HT-29 (cell line): ENCODE measurements at regions not wholly inside any gene's neighbourhood (a gene's known extent, or its start where the extent isn't known, plus 50 kb on each side); places are given as distances from the start of the nearest gene placed in this dataset.

ENCODE experiments used
- DNase-seq: peaks from one replicate; pipeline ENCODE4 v3.0.0-alpha.2; 2015; ENCODE audit warnings: low spot score

- no peak for DNase-seq
Measured at GRCh38 chr4:174438711-174439110, 83.6 kb downstream of the HPGD start.

GRCh38 chr4:174437749-174438148, 84.5 kb downstream of the HPGD start:
- DNase-seq = no peak

- no peak for DNase-seq
Measured at GRCh38 chr4:174437324-174437723, 85.0 kb downstream of the HPGD start.

GRCh38 chr4:174436377-174436776, 85.9 kb downstream of the HPGD start:
- DNase-seq = no peak

GRCh38 chr4:174435974-174436373, 86.3 kb downstream of the HPGD start:
- DNase-seq = no peak

- DNase-seq = no peak
Measured at GRCh38 chr4:174434455-174434854, 87.8 kb downstream of the HPGD start.

GRCh38 chr4:174430576-174430975, 91.7 kb downstream of the HPGD start:
- DNase-seq = no peak

GRCh38 chr4:174429701-174430410, 92.4 kb downstream of the HPGD start:
- no peak for DNase-seq

GRCh38 chr4:174427571-174428140, 94.6 kb downstream of the HPGD start:
- no peak for DNase-seq

GRCh38 chr4:174425669-174426068, 96.6 kb downstream of the HPGD start:
- DNase-seq = no peak

GRCh38 chr4:174423257-174423944, 98.9 kb downstream of the HPGD start:
- peak; percentile 29 for DNase-seq

- peak; percentile 22 for DNase-seq
Measured at GRCh38 chr4:174422893-174423256, 99.4 kb downstream of the HPGD start.

GRCh38 chr4:174420316-174420715, 102.0 kb downstream of the HPGD start:
- no peak for DNase-seq

GRCh38 chr4:174418640-174419212, 103.6 kb downstream of the HPGD start:
- DNase-seq = no peak

- DNase-seq = no peak
Measured at GRCh38 chr4:174408841-174409552, 113.3 kb downstream of the HPGD start.

- DNase-seq = no peak
Measured at GRCh38 chr4:174406383-174406782, 115.9 kb downstream of the HPGD start.

GRCh38 chr4:174405923-174406322, 116.4 kb downstream of the HPGD start:
- DNase-seq = no peak

- DNase-seq = no peak
Measured at GRCh38 chr4:174404677-174405076, 117.6 kb downstream of the HPGD start.

GRCh38 chr4:174403177-174403543, 119.1 kb downstream of the HPGD start:
- no peak for DNase-seq

GRCh38 chr4:174402470-174403176, 118.9 kb downstream of the CEP44 start:
- DNase-seq = no peak

GRCh38 chr4:174401471-174402130, 117.9 kb downstream of the CEP44 start:
- DNase-seq = peak; percentile 41
